Keratinocyte (primary cell): ENCODE measurements at regions not wholly inside any gene's neighbourhood (a gene's known extent, or its start where the extent isn't known, plus 50 kb on each side); places are given as distances from the start of the nearest gene placed in this dataset.
A peak's percentile ranks its signal among the peaks of the same experiment; 100 is the strongest.

Experiments used
- DNase-seq: peaks from one replicate; pipeline ENCODE4 v3.0.0-alpha.2; 2011; ENCODE audit warnings: low read depth, missing footprints, low spot score
- FAIRE-seq: peaks from 2 replicates; lab custom pipeline; 2011; peaks lifted over from hg19 to GRCh38; lab: Jason Lieb, UNC
- H2AFZ ChIP-seq: 2 replicates; pipeline ENCODE4 v1.6.0; 2012; ENCODE audit warnings: low read length, control low read depth, inconsistent platforms; ENCODE audit not compliant: control insufficient read depth
- H3K27ac ChIP-seq: 2 replicates; pipeline ENCODE4 v1.5.1; 2011; ENCODE audit warnings: low read length; ENCODE audit not compliant: control insufficient read depth, insufficient read depth
- H3K27me3 ChIP-seq: 3 replicates; pipeline ENCODE4 v1.6.0; 2011; ENCODE audit warnings: low read length; ENCODE audit not compliant: control insufficient read depth, insufficient read depth; ENCODE audit errors: extremely low read depth
- H3K36me3 ChIP-seq, 2 experiments: 2 replicates in 1 of 2; 3 replicates in 1 of 2; pipeline ENCODE4 v1.5.1; 2011; ENCODE audit warnings: low read length in 2 of 2, mild to moderate bottlenecking in 1 of 2; ENCODE audit not compliant: control insufficient read depth in 2 of 2, insufficient read depth in 2 of 2; ENCODE audit errors: extremely low read depth in 1 of 2
- H3K4me1 ChIP-seq: 3 replicates; pipeline ENCODE4 v1.5.1; 2011; ENCODE audit warnings: low read length; ENCODE audit not compliant: control insufficient read depth, insufficient read depth; ENCODE audit errors: extremely low read depth
- H3K4me2 ChIP-seq: 3 replicates; pipeline ENCODE4 v1.6.0; 2011; ENCODE audit warnings: low read depth, low read length; ENCODE audit not compliant: control insufficient read depth, insufficient read depth; ENCODE audit errors: extremely low read depth
- H3K4me3 ChIP-seq, 3 experiments: fragments of 200-600 bp in 1 of 3; sonication (generic) in 1 of 3; 2 replicates in 2 of 3; 3 replicates in 1 of 3; pipeline ENCODE4 v1.5.1; 2011 to 2016; ENCODE audit warnings: low read length in 3 of 3, mild to moderate bottlenecking in 3 of 3, control low read depth in 2 of 3, inconsistent platforms in 1 of 3, low read depth in 1 of 3, mixed read lengths in 1 of 3, mixed run types in 1 of 3, moderate library complexity in 1 of 3; ENCODE audit not compliant: control insufficient read depth in 2 of 3, insufficient read depth in 2 of 3; ENCODE audit errors: extremely low read depth in 1 of 3
- H3K79me2 ChIP-seq: 2 replicates; pipeline ENCODE4 v1.6.0; 2012; ENCODE audit warnings: low read length; ENCODE audit not compliant: control insufficient read depth, insufficient read depth
- H3K9ac ChIP-seq: 3 replicates; pipeline ENCODE4 v1.6.0; 2011; ENCODE audit warnings: low read length; ENCODE audit not compliant: control insufficient read depth, insufficient read depth; ENCODE audit errors: extremely low read depth
- H3K9me1 ChIP-seq: 3 replicates; pipeline ENCODE4 v1.6.0; 2011; ENCODE audit warnings: low read length; ENCODE audit not compliant: control insufficient read depth, insufficient read depth; ENCODE audit errors: extremely low read depth
- H3K9me3 ChIP-seq: 2 replicates; pipeline ENCODE4 v1.5.1; 2012; ENCODE audit warnings: low read depth, low read length; ENCODE audit not compliant: control insufficient read depth
- H4K20me1 ChIP-seq: 3 replicates; pipeline ENCODE4 v1.6.0; 2011; ENCODE audit warnings: low read length; ENCODE audit not compliant: control insufficient read depth, insufficient read depth; ENCODE audit errors: extremely low read depth
- EZH2 ChIP-seq: IDR thresholded peaks from one replicate; pipeline ENCODE4 v1.6.1; 2012; ENCODE audit warnings: inconsistent platforms, mild to moderate bottlenecking, low read length, moderate library complexity
- dilution Hi-C: fragments of 300-500 bp; cut with MboI; formaldehyde crosslinking; loops from one replicate; pipeline ENCODE4 v1.7.0; 2020; ENCODE audit warnings: low sequenced_read_pairs; ENCODE audit not compliant: extremely low pct_ligation_motif_present
- TF ChIP-seq, protein P1 (sequence below), 3 experiments: IDR thresholded peaks in 1 of 3; conservative IDR thresholded peaks in 1 of 3; optimal IDR thresholded peaks in 1 of 3; 2 replicates in 2 of 3; 3 replicates in 1 of 3; pipeline versions ENCODE3 to v1.5.1; 2011; ENCODE audit warnings: low read length in 3 of 3, mild to moderate bottlenecking in 3 of 3, moderate library complexity in 2 of 3, control low read depth in 1 of 3, inconsistent platforms in 1 of 3; ENCODE audit not compliant: insufficient read depth in 2 of 3; ENCODE audit errors: extremely low read depth in 1 of 3

- H3K36me3 ChIP-seq = no peaks in the 10 kb centered on the region
- no peak overlapping the region for H3K4me3 ChIP-seq
- no peak overlapping the region for H3K9ac ChIP-seq
- no peak overlapping the region for H3K27ac ChIP-seq
- TF ChIP-seq, protein P1, sequence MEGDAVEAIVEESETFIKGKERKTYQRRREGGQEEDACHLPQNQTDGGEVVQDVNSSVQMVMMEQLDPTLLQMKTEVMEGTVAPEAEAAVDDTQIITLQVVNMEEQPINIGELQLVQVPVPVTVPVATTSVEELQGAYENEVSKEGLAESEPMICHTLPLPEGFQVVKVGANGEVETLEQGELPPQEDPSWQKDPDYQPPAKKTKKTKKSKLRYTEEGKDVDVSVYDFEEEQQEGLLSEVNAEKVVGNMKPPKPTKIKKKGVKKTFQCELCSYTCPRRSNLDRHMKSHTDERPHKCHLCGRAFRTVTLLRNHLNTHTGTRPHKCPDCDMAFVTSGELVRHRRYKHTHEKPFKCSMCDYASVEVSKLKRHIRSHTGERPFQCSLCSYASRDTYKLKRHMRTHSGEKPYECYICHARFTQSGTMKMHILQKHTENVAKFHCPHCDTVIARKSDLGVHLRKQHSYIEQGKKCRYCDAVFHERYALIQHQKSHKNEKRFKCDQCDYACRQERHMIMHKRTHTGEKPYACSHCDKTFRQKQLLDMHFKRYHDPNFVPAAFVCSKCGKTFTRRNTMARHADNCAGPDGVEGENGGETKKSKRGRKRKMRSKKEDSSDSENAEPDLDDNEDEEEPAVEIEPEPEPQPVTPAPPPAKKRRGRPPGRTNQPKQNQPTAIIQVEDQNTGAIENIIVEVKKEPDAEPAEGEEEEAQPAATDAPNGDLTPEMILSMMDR (optimal IDR thresholded peaks at IDR 0.05 in 1 of 3, IDR thresholded peaks at IDR 0.05 in 1 of 3, conservative IDR thresholded peaks at IDR 0.05 in 1 of 3; ENCODE audit: extremely low read depth in 1 of 3, insufficient read depth in 2 of 3, low read length in 3 of 3) = no peak
- TF ChIP-seq EZH2 = no peak
- dilution Hi-C loops = no loop called here
- DNase-seq = no peak
- H3K4me2 ChIP-seq = no peak overlapping the region
- no peaks in the 10 kb centered on the region for H4K20me1 ChIP-seq
- H3K9me3 ChIP-seq = no peaks in the 10 kb centered on the region
- H3K27me3 ChIP-seq = no peaks in the 10 kb centered on the region
- H2AFZ ChIP-seq = no peak overlapping the region
- H3K9me1 ChIP-seq = no peaks in the 10 kb centered on the region
- H3K4me1 ChIP-seq = peaks cover 12% of the 10 kb centered on the region
- FAIRE-seq = no peak
- H3K79me2 ChIP-seq = no peaks in the 10 kb centered on the region
These were observed 134.8 kb downstream of the LY86 start for GRCh38 chr6:6723361-6723760.

- Histone ChIP-seq H3K27ac (no peak overlapping the region), H3K9ac (peak overlapping the region; percentile 77), H4K20me1 (no peaks in the 10 kb centered on the region), H3K4me1 (peaks cover 12% of the 10 kb centered on the region), H3K9me1 (no peaks in the 10 kb centered on the region), H3K36me3 (no peaks in the 10 kb centered on the region), H3K79me2 (no peaks in the 10 kb centered on the region), H2AFZ (peak overlapping the region; percentile 83), H3K27me3 (no peaks in the 10 kb centered on the region), H3K9me3 (no peaks in the 10 kb centered on the region), H3K4me2 (peak overlapping the region; percentile 91), H3K4me3 (no peak overlapping the region)
- dilution Hi-C loops = no loop called here
- DNase-seq (no peak), FAIRE-seq (no peak)
- TF ChIP-seq, protein P1 (optimal IDR thresholded peaks at IDR 0.05 in 1 of 3, IDR thresholded peaks at IDR 0.05 in 1 of 3, conservative IDR thresholded peaks at IDR 0.05 in 1 of 3; ENCODE audit: extremely low read depth in 1 of 3, insufficient read depth in 2 of 3, low read length in 3 of 3) = no peak
- no peak for TF ChIP-seq EZH2
These were observed 135.5 kb downstream of the LY86 start for GRCh38 chr6:6723921-6724538.
